ENCODE measurements at regions not wholly inside any gene's neighbourhood (a gene's known extent, or its start where the extent isn't known, plus 50 kb on each side); places are given as distances from the start of the nearest gene placed in this dataset.

DNA sequence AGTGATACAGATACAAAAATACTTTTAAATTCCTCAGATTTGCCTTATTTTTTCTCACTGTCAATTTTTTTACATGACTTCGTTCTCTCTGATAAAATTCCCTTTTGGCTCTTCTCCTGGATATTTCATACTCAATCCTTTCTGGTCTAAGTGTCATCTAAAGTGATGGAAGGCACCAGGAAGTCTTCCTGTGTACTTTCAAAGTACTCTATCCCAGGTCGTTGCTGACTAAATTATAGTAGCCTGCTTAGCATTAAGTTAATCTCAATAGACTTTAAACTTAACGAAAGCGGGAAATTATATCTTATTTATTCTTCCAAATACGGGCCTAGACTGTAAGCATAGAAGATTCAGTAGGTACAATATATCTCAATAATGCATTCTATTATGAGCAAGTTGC lies 67.8 kb downstream of the CASP12 start:
- Mint-ChIP-seq H3K36me3 (no peaks in the 10 kb centered on the region), H3K4me3 (no peak overlapping the region), H3K4me1 (no peaks in the 10 kb centered on the region), H3K27ac (no peak overlapping the region), H3K9me3 (peaks cover 0 to 7% (median 0%) of the 10 kb centered on the region in 7 donors), H3K27me3 (ENCODE audit: low read depth in 3 of 3) (no peaks in the 10 kb centered on the region)
- no peaks in the 10 kb centered on the region for H3K36me3 ChIP-seq (replicated peaks in 1 of 2; ENCODE audit: control insufficient read depth in 1 of 2, insufficient read depth in 2 of 2, low read length in 2 of 2)
- no peaks in the 10 kb centered on the region for H3K79me2 ChIP-seq (ENCODE audit: insufficient read depth, low read length)
- no peaks in the 10 kb centered on the region for H3K9me3 ChIP-seq (replicated peaks in 1 of 2; ENCODE audit: control insufficient read depth in 1 of 2, insufficient read depth in 1 of 2, low read length in 2 of 2)
- no peak overlapping the region for H3K27ac ChIP-seq (ENCODE audit: low read depth in 1 of 2, low read length in 2 of 2)
- intact Hi-C loops (cut with micrococcal nuclease), result no loop called here
- TF ChIP-seq, protein P1, sequence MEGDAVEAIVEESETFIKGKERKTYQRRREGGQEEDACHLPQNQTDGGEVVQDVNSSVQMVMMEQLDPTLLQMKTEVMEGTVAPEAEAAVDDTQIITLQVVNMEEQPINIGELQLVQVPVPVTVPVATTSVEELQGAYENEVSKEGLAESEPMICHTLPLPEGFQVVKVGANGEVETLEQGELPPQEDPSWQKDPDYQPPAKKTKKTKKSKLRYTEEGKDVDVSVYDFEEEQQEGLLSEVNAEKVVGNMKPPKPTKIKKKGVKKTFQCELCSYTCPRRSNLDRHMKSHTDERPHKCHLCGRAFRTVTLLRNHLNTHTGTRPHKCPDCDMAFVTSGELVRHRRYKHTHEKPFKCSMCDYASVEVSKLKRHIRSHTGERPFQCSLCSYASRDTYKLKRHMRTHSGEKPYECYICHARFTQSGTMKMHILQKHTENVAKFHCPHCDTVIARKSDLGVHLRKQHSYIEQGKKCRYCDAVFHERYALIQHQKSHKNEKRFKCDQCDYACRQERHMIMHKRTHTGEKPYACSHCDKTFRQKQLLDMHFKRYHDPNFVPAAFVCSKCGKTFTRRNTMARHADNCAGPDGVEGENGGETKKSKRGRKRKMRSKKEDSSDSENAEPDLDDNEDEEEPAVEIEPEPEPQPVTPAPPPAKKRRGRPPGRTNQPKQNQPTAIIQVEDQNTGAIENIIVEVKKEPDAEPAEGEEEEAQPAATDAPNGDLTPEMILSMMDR (IDR thresholded peaks at IDR 0.05), result no peak
- H3K4me1 ChIP-seq (ENCODE audit: control insufficient read depth in 1 of 2, insufficient read depth in 2 of 2, low read length in 2 of 2), result no peaks in the 10 kb centered on the region
- no peaks in the 10 kb centered on the region for H4K20me1 ChIP-seq (ENCODE audit: insufficient read depth, low read length)
- H3K9ac ChIP-seq (ENCODE audit: insufficient read depth, low read length, poor library complexity, severe bottlenecking), result no peak overlapping the region
- DNase-seq, result no peak
- no CpG with 5 or more reads among the region's 5 CpGs for WGBS (ENCODE audit: insufficient coverage)
- H3K4me3 ChIP-seq (replicated peaks in 1 of 3; ENCODE audit: low read depth in 2 of 3, low read length in 3 of 3), result no peak overlapping the region
- H3K27me3 ChIP-seq (ENCODE audit: control insufficient read depth in 2 of 2, insufficient read depth in 2 of 2, low read length in 2 of 2), result no peaks in the 10 kb centered on the region
- H2AFZ ChIP-seq (ENCODE audit: insufficient read depth, low read depth, low read length, poor library complexity, severe bottlenecking), result no peak overlapping the region
- H3K4me2 ChIP-seq (replicated peaks; ENCODE audit: extremely low read depth, low read length, poor library complexity, severe bottlenecking), result no peak overlapping the region

DNA sequence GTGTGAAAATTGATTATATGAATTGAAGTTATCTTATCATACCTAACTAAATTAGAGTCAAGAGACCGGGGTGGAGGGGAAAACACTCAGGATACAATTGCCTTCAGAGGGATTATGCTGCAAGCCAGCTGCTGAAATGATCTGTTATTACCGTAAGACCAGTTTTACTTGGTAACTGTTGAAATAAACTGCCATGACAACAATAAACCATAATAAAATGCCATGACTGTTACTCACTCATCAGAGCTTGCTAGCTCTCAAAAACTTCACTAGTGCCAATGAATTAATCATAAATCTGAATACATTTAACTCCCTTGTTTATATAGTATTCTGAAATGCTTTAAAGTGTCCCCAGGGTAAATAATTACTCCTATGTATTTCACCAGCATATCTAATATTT lies 68.2 kb downstream of the CASP12 start:
- Histone ChIP-seq H3K4me2 (replicated peaks; ENCODE audit: extremely low read depth, low read length, poor library complexity, severe bottlenecking) (no peak overlapping the region), H3K27ac (ENCODE audit: low read depth in 1 of 2, low read length in 2 of 2) (no peak overlapping the region), H3K9ac (ENCODE audit: insufficient read depth, low read length, poor library complexity, severe bottlenecking) (no peak overlapping the region), H3K9me3 (replicated peaks in 1 of 2; ENCODE audit: control insufficient read depth in 1 of 2, insufficient read depth in 1 of 2, low read length in 2 of 2) (no peaks in the 10 kb centered on the region), H4K20me1 (ENCODE audit: insufficient read depth, low read length) (no peaks in the 10 kb centered on the region), H3K36me3 (replicated peaks in 1 of 2; ENCODE audit: control insufficient read depth in 1 of 2, insufficient read depth in 2 of 2, low read length in 2 of 2) (no peaks in the 10 kb centered on the region), H3K79me2 (ENCODE audit: insufficient read depth, low read length) (no peaks in the 10 kb centered on the region), H3K27me3 (ENCODE audit: control insufficient read depth in 2 of 2, insufficient read depth in 2 of 2, low read length in 2 of 2) (no peaks in the 10 kb centered on the region), H2AFZ (ENCODE audit: insufficient read depth, low read depth, low read length, poor library complexity, severe bottlenecking) (no peak overlapping the region), H3K4me1 (ENCODE audit: control insufficient read depth in 1 of 2, insufficient read depth in 2 of 2, low read length in 2 of 2) (no peaks in the 10 kb centered on the region), H3K4me3 (replicated peaks in 1 of 3; ENCODE audit: low read depth in 2 of 3, low read length in 3 of 3) (no peak overlapping the region)
- no peak overlapping the region for H3K27ac Mint-ChIP-seq
- DNase-seq, result no peak
- no CpG with 5 or more reads among the region's 2 CpGs for WGBS (ENCODE audit: insufficient coverage)
- TF ChIP-seq, protein P1 (IDR thresholded peaks at IDR 0.05), result no peak
- peaks cover 0 to 7% (median 0%) of the 10 kb centered on the region in 7 donors for H3K9me3 Mint-ChIP-seq
- H3K27me3 Mint-ChIP-seq (ENCODE audit: low read depth in 3 of 3), result no peaks in the 10 kb centered on the region
- intact Hi-C loops (cut with micrococcal nuclease), result no loop called here
- H3K4me1 Mint-ChIP-seq, result no peaks in the 10 kb centered on the region
- no peaks in the 10 kb centered on the region for H3K36me3 Mint-ChIP-seq
- no peak overlapping the region for H3K4me3 Mint-ChIP-seq

All from CD14-positive monocyte (primary cell).